Stimulated activated CD8-positive, alpha-beta memory T cell treated with anti-CD3 and anti-CD28 coated beads, Interleukin-4, amount 100 ng/mL, for 48 hours (primary cell): ENCODE measurements at regions not wholly inside any gene's neighbourhood (a gene's known extent, or its start where the extent isn't known, plus 50 kb on each side); places are given as distances from the start of the nearest gene placed in this dataset.
A peak's percentile ranks its signal among the peaks of the same experiment; 100 is the strongest.

Experiments
- DNase-seq: peaks from one replicate; pipeline ENCODE4 v3.0.0-alpha.2; 2020

GRCh38 chr3:31254483-31254882, 278.2 kb upstream of the STT3B start:
- DNase-seq, result no peak

DNA sequence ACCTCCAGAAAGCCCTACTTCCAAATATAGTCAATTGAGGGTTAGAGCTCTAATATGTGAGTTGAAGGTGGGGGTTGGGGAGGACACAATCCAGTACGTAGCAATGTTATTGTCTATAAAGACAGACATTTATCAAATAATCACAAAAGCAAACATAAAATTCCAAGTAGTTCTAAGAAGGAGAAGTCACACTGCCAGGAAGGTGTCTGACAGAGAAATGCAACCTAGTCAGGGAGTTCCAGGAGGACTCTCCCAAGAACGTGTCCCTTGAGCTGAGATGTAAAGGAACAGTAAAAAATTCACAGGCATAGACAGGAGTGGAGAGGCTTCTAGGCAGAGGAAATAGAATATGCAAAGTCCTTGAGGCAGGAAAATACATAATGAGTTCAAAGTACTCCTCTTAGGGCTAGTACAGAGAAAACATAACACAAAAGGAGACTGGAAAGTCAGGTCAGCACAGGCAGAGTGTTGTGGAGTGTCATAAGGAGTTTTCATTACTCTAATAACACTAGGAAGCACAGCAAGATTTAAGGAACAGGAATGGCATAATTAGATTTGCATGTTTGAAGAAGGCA, 277.6 kb upstream of the STT3B start:
- no peak for DNase-seq

DNA sequence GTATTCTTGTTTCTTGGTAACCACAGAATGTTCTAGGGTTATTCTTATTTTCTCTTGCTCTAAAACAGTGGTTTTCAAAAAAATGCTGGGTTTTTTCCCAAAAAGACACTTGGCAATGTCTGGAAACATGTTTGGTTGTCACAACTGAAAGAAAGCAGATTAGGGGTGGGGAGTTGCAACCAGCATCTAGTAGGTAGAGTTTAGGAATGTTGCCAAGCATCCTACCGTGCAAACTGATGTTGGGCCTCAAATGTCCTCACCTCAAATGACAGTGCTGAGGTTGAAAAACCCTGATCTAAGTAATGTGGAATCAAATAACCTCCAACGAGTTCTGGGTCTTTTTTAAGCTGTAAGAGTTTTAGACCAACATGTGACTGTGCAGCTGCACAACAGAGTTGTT, 270.5 kb upstream of the STT3B start:
- DNase-seq, result no peak

GRCh38 chr3:31263897-31264296, 268.8 kb upstream of the STT3B start:
- no peak for DNase-seq

- DNase-seq, result no peak
These were observed 266.9 kb upstream of the STT3B start for GRCh38 chr3:31265646-31266428.

GRCh38 chr3:31268868-31269267, 263.9 kb upstream of the STT3B start:
- DNase-seq, result no peak

DNA sequence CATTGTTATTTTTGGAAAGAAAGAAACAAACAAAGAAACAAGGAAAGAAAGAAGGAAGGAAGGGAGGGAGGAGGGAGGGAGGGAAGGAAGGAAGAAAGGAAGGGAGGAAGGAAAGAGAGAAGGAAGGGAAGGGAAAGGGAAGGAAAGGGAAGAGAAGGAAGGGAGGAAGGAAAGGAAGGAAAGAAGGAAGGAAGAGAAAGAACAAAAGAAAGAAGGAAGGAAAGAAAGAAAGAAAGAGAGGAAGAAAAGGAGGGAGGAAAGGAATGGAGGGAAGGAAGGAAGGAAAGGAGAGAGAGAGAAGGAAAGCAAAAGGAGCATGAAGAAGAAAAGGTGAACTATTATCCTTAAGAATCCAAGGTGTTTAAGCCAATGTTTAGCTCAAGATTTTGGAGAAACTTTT, 262.7 kb upstream of the STT3B start:
- DNase-seq, result no peak

GRCh38 chr3:31274326-31275024, 258.2 kb upstream of the STT3B start:
- no peak for DNase-seq

DNA sequence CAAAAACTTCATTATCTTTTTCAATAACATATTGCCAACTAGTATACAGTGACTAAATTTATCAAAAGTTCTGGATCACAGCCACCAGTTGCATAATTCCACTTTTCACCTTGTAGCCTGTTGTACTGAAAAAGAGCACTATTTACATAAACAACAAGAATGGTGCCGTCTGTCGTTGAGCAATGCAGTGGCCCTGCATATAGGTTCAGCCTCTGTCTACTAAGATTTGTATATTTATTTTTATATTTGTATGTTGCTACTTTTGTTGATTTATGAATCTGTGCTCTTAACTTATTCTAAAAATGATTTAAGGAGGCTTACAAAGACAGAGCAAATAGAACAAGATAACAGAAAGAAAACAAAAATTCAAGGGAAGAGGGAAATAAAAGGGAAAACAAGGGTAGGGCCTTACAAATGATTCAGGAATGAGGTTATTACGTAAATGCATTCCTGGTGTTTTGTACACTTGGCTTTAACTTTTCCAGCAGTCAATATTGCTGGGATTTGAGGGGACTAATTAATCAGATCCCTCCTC, 257.6 kb upstream of the STT3B start:
- DNase-seq, result no peak

- DNase-seq, result no peak
These were observed 257.1 kb upstream of the STT3B start for GRCh38 chr3:31275583-31275982.

DNA sequence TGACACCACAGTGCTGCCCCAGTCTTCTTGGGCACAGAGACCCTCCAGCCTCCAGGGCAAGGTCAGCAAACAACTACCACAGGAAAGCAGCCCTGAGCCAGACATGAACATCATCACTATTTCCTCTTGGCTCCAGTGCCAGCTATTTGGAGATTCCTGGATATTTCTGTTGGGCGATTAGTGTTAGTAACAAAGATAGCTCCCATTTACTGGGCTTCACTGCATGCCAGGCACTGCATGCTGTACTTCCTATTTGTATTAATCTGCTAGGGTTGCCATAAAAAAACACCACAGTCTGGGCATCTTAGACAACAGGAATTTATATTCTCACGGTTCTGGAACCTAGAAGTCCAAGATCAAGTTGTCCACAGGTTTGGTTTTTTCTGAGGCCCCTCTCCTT, 255.1 kb upstream of the STT3B start:
- no peak for DNase-seq

DNA sequence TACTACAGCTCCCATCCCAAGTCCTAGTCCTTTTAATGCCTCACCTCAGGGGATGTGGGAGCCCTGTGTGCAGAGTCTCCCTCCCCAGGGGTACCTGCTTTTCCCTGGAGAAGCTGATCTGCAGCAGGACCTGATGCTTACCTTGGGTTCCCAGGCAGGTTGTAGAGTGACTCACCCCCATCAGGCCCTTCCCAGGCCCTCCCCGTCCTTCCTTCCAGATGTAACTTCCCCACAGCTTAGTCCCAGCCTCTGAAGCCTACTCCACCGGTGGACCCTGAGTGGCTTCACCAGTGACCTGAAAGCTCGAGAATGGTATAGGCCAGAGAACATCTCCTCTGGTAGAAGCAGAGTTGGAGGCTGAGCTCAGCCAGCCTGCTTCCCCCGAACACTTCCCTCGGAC, 254.2 kb upstream of the STT3B start:
- DNase-seq, result no peak

- DNase-seq, result no peak
These were observed 247.9 kb upstream of the STT3B start for GRCh38 chr3:31284776-31285175.

DNA sequence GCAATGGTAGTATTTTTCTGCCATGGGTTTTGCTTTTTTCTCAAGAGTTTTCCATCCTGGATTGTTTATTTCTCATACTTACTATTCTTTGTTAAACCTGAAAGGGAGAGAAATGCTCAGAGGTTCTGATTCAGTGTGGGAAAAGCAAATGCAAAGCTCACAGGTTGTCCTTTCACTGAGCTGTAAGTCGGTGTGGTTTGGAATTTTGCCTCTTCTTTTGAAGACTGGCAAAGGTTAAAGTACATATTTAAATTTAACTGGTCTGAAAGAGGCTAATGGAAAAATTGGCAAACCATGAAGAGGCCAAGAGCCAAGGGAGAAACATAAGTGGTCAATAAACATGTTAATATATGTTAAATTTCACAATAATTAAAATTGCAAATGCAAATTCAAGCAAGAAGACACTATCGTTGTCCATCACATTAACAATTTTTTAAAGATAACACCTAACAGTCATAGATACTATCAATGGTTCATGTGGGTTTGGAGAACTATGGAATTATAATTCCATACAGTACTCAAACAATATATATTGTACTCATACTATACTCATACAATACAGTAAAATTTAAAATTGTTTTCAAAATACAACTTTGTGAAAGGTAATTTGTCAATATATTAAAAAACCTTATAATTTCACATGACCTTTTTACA, 246.8 kb upstream of the STT3B start:
- DNase-seq, result no peak

DNA sequence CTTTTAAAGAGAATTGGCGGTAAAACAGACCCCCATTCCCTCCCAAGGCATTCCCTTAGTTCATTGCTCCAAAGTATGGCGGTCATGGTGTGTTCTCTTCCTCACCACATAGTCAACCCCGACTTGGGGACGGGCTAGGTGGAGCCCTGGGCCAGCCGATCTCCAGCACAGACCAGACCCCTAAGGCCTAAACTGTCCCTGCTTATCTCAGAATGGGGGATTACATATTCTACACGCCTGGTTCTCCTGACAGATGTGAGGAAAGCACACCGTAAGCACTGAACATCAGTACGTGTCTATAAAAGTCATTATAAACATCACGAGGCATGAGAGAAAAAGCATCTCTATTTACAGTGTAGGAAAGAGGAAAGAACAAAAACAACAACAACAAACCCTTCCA, 244.5 kb upstream of the STT3B start:
- no peak for DNase-seq

DNA sequence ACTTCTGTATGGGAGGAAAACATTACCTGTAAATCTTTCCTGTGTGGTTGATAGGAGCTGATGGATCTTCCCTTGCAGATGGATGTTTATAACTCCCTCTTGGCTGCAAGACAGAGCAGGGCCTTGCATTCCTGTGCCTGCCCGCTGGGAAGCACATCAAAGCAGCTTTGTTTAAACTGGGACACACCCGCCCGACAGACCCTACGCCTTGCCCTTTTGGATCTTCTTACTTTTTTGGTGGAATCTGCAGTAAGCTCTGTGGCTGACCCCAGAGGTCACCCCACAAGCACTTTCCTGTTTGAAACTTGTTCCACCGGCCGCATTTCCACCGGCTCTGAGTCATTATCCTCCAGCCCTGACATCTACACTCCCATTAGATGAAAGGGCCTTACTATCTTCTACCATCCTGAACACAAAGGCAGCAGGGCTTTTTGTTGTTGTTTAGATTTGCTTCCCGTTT, 244.1 kb upstream of the STT3B start:
- DNase-seq, result peak; percentile 50

DNA sequence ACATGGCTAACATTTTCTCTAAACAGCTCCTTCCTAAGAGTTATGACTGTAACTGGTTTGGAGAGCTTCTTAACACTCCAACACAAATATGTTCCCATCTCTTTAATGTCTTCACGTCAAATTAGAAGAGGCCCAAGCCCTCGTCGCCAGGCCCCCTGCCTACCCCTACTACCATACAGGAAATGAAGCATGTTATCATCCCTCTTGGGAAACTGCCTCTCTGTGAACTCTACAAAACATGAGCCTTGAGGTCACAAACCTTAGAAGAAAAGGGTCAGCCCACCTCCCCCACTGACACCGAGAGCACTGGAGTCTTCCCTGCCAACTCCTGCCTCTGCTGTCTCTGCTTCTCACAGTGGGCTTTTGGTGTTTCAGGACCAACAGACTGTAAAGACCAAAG, 243.1 kb upstream of the STT3B start:
- no peak for DNase-seq

DNA sequence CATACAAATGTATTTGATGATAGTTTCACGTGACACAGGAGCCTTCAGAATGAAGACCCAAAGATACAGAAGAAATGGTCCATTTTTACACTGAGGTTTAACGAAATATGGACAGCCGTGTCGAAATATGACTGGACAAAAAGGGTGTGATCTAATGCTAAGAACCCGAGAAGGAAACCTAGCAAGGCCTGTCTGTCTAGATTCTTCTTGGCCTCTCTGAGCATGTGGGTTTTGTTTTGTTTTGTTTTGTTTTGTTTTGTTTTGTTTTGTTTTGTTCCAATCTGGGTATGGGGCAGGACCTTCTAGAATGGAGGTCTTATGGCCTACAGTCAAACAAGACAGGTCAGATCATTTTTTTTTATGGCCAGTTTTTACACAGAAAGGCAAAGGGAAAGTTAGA, 242.7 kb upstream of the STT3B start:
- DNase-seq, result no peak

DNA sequence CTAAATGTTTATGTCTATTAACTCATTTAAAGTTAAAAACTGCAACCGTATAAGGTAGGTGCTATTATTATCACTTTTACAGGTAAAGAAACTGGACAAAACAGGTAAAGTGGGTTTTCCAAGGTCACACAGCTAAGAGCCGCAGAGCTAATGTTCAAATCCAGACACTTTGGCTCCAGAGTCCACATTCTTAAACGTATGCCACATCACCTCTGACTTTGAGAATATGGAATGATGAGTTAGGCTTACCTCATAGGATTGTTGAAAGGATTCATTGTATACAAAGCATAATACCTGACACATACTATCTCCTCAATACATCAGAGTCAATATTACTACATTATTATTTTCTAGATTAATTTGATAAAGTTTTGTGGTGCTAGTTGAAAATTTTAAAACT, 240.9 kb upstream of the STT3B start:
- DNase-seq, result no peak

GRCh38 chr3:31294430-31295149, 238.1 kb upstream of the STT3B start:
- no peak for DNase-seq

DNA sequence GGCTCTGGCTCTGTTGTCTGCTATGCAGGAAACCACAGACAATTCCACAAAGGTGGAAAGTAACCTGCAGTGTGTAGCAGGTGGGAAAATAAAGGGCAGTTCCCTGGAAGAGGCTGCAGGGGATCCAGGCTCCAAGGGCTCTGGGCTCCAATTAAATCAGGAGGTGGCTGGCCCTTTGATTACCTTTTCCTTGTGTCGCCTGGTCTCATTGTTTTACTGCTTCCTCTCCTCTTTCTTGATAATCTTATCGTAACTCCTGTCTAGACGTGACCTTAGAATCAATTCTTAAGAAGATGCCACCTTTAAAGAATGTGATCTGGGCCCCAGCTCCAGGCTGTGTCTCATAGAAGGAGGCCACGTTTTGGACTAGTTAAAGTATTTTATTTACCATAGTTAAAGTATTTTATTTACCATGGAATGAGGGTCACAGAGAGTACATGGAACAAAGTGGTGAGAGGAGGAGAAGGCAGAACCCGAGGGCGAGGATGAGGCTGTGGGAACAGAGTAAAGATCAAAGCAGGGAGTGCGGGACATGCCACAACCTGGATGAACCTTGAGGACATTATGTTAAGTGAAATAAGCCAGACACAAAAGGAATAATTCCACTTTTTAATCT, 237.5 kb upstream of the STT3B start:
- no peak for DNase-seq

GRCh38 chr3:31297726-31298298, 234.9 kb upstream of the STT3B start:
- no peak for DNase-seq
